Uterus (tissue), 3 donors: ENCODE measurements at regions not wholly inside any gene's neighbourhood (a gene's known extent, or its start where the extent isn't known, plus 50 kb on each side); places are given as distances from the start of the nearest gene placed in this dataset.

Experiments
- DNase-seq, 2 donors: peaks; one replicate each; pipeline ENCODE4 v3.0.0-alpha.2; 2019 to 2020
- H3K27ac ChIP-seq, 2 donors: fragments of 200-600 bp; sonication (generic); 1 replicate in 1 of 2; 2 replicates in 1 of 2; pipeline ENCODE4 v1.5.1; 2016 to 2018
- H3K27me3 ChIP-seq, 2 donors: fragments of 200-600 bp; sonication (generic); one replicate each; pipeline ENCODE4 v1.5.1; 2018 to 2019; ENCODE audit warnings: control low read depth in 1 of 2
- H3K36me3 ChIP-seq, 2 donors: fragments of 200-600 bp; sonication (generic); one replicate each; pipeline ENCODE4 v1.5.1; 2019; ENCODE audit warnings: control low read depth in 1 of 2
- H3K4me1 ChIP-seq, 2 donors: fragments of 200-600 bp; sonication (generic); one replicate each; pipeline ENCODE4 v1.5.1; 2018 to 2019; ENCODE audit warnings: control low read depth in 1 of 2
- H3K4me3 ChIP-seq, 2 donors: fragments of 200-600 bp; sonication (generic); 1 replicate in 1 of 2; 2 replicates in 1 of 2; pipeline ENCODE4 v1.5.1; 2018 to 2019; ENCODE audit warnings: mild to moderate bottlenecking in 1 of 2
- H3K9me3 ChIP-seq, 2 donors: fragments of 200-600 bp; sonication (generic); one replicate each; pipeline ENCODE4 v1.5.1; 2019; ENCODE audit warnings: control low read depth in 1 of 2
- POLR2A ChIP-seq, 2 donors: fragments of 450-650 bp; IDR thresholded peaks; one replicate each; pipeline ENCODE4 v1.6.1; 2016; ENCODE audit warnings: antibody characterized with exemption in 2 of 2, mild to moderate bottlenecking in 1 of 2, moderate library complexity in 1 of 2
- intact Hi-C: fragments of 100-400 bp; cut with DNase I; formaldehyde crosslinking; loops from one replicate; pipeline ENCODE4 v1.15.1; 2023; ENCODE audit warnings: low total_unique reads
- TF ChIP-seq, protein P1 (sequence below), 4 experiments: fragments of 200-600 bp in 2 of 4; fragments of 450-650 bp in 2 of 4; sonication (generic) in 2 of 4; IDR thresholded peaks; one replicate each; pipeline ENCODE4 v1.5.1; 2016 to 2019; ENCODE audit warnings: antibody characterized with exemption in 4 of 4, mild to moderate bottlenecking in 2 of 4, moderate library complexity in 1 of 4
- donor health status: DM: yes; HTN: yes; CAD: no.

DNA sequence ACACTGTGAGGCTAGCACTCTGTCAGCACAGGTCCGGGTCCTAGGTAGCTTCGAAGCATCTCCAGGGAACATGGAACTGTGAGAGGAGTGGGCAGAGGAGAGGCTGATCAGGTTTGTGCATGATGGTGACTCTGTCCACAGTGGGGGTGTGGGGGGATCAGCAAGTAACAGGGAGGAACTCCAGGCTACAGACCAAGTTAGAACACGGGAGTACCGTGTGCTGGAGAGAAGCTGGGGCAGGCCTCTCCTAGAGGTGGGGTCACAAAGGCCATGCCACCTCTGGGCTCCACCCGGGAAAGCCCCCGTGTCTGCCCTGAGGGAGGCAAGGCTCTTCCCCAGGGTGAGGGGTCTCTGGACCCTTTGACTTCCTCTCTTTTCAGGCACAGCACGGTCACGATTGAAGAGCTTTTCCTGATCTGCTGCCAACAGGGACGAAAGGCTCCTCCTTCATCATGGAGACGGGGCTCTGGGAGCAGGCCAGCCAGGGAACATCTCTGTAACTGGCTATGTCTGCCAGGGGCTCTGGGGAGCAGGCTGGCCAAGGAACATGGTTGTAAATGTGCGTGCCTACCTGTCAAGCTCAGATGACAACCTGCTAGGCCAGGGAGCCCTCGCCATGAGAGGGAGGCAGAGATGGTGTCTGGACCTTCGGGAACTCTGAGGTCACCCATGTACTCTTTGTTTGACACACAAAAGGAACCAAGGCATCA is 1476.1 kb downstream of the BRD1 start:
- intact Hi-C loops: no loop called here
- Histone ChIP-seq H3K27me3 (no peaks in the 10 kb centered on the region), H3K4me3 (no peak overlapping the region), H3K27ac (no peak overlapping the region), H3K4me1 (no peaks in the 10 kb centered on the region), H3K36me3 (no peaks in the 10 kb centered on the region), H3K9me3 (no peaks in the 10 kb centered on the region)
- TF ChIP-seq POLR2A (IDR thresholded peaks at IDR 0.05): no peak
- TF ChIP-seq, protein P1, sequence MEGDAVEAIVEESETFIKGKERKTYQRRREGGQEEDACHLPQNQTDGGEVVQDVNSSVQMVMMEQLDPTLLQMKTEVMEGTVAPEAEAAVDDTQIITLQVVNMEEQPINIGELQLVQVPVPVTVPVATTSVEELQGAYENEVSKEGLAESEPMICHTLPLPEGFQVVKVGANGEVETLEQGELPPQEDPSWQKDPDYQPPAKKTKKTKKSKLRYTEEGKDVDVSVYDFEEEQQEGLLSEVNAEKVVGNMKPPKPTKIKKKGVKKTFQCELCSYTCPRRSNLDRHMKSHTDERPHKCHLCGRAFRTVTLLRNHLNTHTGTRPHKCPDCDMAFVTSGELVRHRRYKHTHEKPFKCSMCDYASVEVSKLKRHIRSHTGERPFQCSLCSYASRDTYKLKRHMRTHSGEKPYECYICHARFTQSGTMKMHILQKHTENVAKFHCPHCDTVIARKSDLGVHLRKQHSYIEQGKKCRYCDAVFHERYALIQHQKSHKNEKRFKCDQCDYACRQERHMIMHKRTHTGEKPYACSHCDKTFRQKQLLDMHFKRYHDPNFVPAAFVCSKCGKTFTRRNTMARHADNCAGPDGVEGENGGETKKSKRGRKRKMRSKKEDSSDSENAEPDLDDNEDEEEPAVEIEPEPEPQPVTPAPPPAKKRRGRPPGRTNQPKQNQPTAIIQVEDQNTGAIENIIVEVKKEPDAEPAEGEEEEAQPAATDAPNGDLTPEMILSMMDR (IDR thresholded peaks at IDR 0.05): no peak
- no peak for DNase-seq

DNA sequence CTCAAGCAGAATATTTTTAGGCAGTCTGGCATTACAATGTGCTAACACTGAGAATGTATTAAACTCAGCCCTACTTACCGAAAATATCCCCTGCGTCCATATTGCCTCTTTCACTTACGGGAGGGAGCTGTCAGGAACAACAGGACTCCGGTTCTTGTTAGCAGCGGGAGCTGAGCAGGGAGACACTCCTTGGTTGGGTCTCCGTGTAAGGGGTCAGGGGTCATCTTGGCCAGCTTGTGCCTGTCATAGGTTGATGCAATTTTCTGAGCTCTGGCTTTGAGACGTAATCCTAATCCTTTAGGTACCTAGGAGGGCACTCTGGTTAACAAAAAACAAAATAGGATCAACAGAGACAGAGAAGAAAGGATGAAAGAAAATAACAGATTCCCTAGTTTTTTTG is 1477.2 kb downstream of the BRD1 start:
- no peak overlapping the region for H3K27ac ChIP-seq
- no peaks in the 10 kb centered on the region for H3K9me3 ChIP-seq
- no peak overlapping the region for H3K4me3 ChIP-seq
- H3K36me3 ChIP-seq: no peaks in the 10 kb centered on the region
- no peak for TF ChIP-seq POLR2A (IDR thresholded peaks at IDR 0.05)
- TF ChIP-seq, protein P1 (IDR thresholded peaks at IDR 0.05): no peak
- no peaks in the 10 kb centered on the region for H3K27me3 ChIP-seq
- no peaks in the 10 kb centered on the region for H3K4me1 ChIP-seq
- intact Hi-C loops: no loop called here
- DNase-seq: no peak

DNA sequence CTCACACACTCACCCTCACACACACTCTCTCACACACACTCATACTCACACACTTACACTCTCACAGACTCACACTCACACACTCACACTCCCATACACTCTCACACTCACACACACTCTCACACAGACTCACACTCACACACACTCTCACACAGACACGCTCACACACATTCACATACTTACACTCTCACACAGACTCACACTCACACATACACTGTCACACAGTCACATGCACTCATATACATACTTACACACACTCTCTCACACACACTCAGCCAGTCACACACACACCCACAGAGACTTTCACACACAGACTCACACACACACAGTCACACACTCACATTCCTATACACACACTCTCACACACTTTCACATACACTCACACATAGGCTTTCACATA is 1478.8 kb downstream of the BRD1 start:
- Histone ChIP-seq H3K36me3 (no peaks in the 10 kb centered on the region), H3K4me1 (no peaks in the 10 kb centered on the region), H3K9me3 (no peaks in the 10 kb centered on the region), H3K27ac (no peak overlapping the region), H3K4me3 (no peak overlapping the region), H3K27me3 (no peaks in the 10 kb centered on the region)
- intact Hi-C loops: no loop called here
- TF ChIP-seq, protein P1 (IDR thresholded peaks at IDR 0.05): no peak
- no peak for TF ChIP-seq POLR2A (IDR thresholded peaks at IDR 0.05)
- no peak for DNase-seq

DNA sequence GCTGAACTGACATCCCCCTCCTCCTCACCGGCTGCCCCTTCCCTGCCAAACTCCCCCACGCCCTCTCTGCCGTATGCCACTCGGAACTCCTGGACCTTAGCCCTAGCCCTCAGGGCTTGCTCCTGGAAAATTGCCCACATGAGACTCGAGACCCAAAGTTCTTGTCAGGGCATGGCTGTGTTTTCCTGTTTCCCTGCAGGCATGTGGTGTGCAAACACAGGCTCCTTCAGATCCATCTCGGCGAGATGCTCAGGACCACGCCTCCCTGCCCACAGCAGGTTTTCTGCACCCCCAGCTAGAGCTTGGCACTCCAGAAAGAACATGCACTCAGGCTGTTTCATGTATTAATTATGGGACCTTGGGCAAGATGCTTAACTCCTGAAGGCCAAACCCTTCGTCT is 1480.4 kb downstream of the BRD1 start:
- intact Hi-C loops: no loop called here
- Histone ChIP-seq H3K27me3 (no peaks in the 10 kb centered on the region), H3K9me3 (no peaks in the 10 kb centered on the region), H3K36me3 (no peaks in the 10 kb centered on the region), H3K4me1 (no peaks in the 10 kb centered on the region), H3K27ac (no peak overlapping the region), H3K4me3 (no peak overlapping the region)
- DNase-seq: no peak
- TF ChIP-seq, protein P1 (IDR thresholded peaks at IDR 0.05): no peak
- TF ChIP-seq POLR2A (IDR thresholded peaks at IDR 0.05): no peak

DNA sequence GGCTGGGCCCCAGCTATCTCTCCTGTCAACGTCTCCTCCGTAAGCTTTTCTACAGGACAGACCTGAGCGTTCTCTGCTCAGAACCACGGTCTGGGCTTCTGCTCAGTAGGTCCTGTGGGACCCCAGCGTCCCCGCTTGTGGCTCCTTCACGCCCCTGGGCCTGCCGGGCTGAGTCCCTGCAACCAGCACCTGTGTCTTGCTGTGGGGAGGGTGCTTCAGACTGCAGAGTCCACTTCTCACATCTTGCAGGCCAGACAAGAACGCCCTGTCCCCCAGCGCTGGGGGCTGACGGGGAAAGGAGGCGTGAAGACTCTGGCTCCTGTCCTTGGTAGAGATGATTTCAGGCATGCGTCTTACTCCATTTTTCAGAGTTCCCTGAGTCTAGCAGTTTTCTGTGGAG is 1480.8 kb downstream of the BRD1 start:
- TF ChIP-seq POLR2A (IDR thresholded peaks at IDR 0.05): no peak
- TF ChIP-seq, protein P1 (IDR thresholded peaks at IDR 0.05): no peak
- no peak overlapping the region for H3K27ac ChIP-seq
- H3K4me3 ChIP-seq: no peak overlapping the region
- intact Hi-C loops: no loop called here
- H3K4me1 ChIP-seq: no peaks in the 10 kb centered on the region
- no peak for DNase-seq
- no peaks in the 10 kb centered on the region for H3K9me3 ChIP-seq
- no peaks in the 10 kb centered on the region for H3K36me3 ChIP-seq
- H3K27me3 ChIP-seq: no peaks in the 10 kb centered on the region
